GM12873 (cell line): ENCODE measurements at regions not wholly inside any gene's neighbourhood (a gene's known extent, or its start where the extent isn't known, plus 50 kb on each side); places are given as distances from the start of the nearest gene placed in this dataset.

Experiments used
- CTCF ChIP-seq: IDR thresholded peaks from 2 replicates; pipeline ENCODE4 v1.5.1; 2012; ENCODE audit warnings: low read depth, mild to moderate bottlenecking, moderate library complexity, low read length, control low read depth; ENCODE audit not compliant: insufficient read depth; ENCODE audit errors: missing control alignments

- TF ChIP-seq CTCF, result no peak
Observed at GRCh38 chr2:2913601-2914120, 464.0 kb downstream of the EIPR1 start.

GRCh38 chr2:2912731-2913130 lies 464.9 kb downstream of the EIPR1 start:
- no peak for TF ChIP-seq CTCF

GRCh38 chr2:2912293-2912692 lies 465.3 kb downstream of the EIPR1 start:
- no peak for TF ChIP-seq CTCF

GRCh38 chr2:2910259-2910658 lies 467.4 kb downstream of the EIPR1 start:
- no peak for TF ChIP-seq CTCF

GRCh38 chr2:2909086-2910035 lies 468.3 kb downstream of the EIPR1 start:
- no peak for TF ChIP-seq CTCF

- TF ChIP-seq CTCF, result no peak
Observed at GRCh38 chr2:2906091-2906490, 471.5 kb downstream of the EIPR1 start.

GRCh38 chr2:2904721-2905350 lies 472.8 kb downstream of the EIPR1 start:
- no peak for TF ChIP-seq CTCF
